ENCODE measurements at regions not wholly inside any gene's neighbourhood (a gene's known extent, or its start where the extent isn't known, plus 50 kb on each side); places are given as distances from the start of the nearest gene placed in this dataset.

DNA sequence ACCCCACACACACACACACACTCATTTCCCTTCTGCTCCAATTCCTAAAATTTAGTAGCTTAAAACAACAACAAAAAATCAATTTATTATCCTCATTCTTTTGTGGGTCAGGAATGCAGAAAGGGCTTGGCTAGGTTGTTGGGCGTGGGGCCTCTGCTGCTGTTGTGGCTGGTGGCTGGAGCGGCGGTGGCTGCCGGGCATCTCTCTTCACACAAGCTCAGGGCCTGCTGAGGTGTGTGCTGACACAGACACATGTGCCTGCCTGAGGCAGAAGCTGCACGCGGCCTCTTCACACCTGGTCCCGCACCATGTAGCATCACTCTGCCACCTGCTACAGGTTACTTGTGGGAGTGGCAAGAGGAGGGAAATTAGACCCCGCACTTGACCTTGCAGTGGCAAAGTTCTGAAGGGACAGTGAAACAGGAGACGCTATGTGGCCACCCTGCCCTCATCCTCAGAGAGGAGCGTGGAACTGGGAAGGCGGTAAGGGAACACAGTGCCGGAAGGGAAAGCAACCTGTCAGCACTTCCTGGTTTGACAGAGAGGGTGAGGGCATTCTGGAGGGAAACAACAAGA lies 64.0 kb upstream of the PRR20G start (continued):
- TF ChIP-seq, protein P1, sequence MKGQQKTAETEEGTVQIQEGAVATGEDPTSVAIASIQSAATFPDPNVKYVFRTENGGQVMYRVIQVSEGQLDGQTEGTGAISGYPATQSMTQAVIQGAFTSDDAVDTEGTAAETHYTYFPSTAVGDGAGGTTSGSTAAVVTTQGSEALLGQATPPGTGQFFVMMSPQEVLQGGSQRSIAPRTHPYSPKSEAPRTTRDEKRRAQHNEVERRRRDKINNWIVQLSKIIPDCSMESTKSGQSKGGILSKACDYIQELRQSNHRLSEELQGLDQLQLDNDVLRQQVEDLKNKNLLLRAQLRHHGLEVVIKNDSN (IDR thresholded peaks at IDR 0.05; ENCODE audit: borderline replicate concordance, low read depth), result no peak

DNA sequence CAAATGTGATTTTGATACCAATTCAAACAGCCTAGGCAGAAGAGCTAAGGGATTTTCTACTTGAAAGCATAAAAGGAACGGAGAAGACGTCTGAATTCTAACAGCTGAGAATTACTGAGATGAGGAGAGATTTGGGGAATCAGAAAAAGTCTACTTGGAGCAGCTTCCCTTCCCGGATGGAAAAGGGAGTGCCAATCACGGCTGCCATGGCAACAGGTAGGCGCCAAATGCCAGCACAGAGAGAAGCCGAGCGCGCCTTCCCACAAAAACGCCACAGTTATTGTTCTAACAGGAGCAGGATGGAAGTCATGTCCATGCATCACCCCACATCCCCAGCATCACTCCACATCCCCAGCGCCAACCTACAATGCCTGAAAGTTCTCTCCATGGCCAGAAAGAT lies 63.5 kb upstream of the PRR20G start:
- no peak overlapping the region for H3K4me3 ChIP-seq (ENCODE audit: low read depth in 2 of 2, low read length in 1 of 2)
- no peak for DNase-seq
- no peaks in the 10 kb centered on the region for H3K9me2 ChIP-seq
- H3K27me3 ChIP-seq (ENCODE audit: insufficient read depth), result no peaks in the 10 kb centered on the region; the same call in 1 of the 2 replicates
- no peak overlapping the region for H3K4me2 ChIP-seq
- H3K27ac ChIP-seq (ENCODE audit: low read depth in 2 of 2, low read length in 1 of 2), result no peak overlapping the region
- WGBS (ENCODE audit: low lambda C conversion rate), result 73% methylated on average over 10 of the region's 10 CpGs
- H4K20me1 ChIP-seq (ENCODE audit: insufficient read depth), result no peaks in the 10 kb centered on the region
- no peaks in the 10 kb centered on the region for H3K9me3 ChIP-seq
- POLR2A ChIA-PET, result interaction anchor here (1.2 kb wide), 1 partner anchor 23 kb away, joined by 3 read pairs; no protein-coding TSS in a partner anchor
- H3K79me2 ChIP-seq (ENCODE audit: insufficient read depth), result no peaks in the 10 kb centered on the region
- no peaks in the 10 kb centered on the region for H3F3A ChIP-seq (replicated peaks; ENCODE audit: insufficient read depth)
- CTCF ChIA-PET, result interaction anchor here (1.1 to 1.7 kb wide), 3 partner anchors 9 to 192 kb away, joined by 3 to 6 read pairs (median 4); no protein-coding TSS in a partner anchor
- H3K36me3 ChIP-seq (replicated peaks in 1 of 2; ENCODE audit: control insufficient read depth in 1 of 2, insufficient read depth in 2 of 2, low read length in 1 of 2), result no peaks in the 10 kb centered on the region
- no peak overlapping the region for H3K9ac ChIP-seq
- no peaks in the 10 kb centered on the region for H3K4me1 ChIP-seq (ENCODE audit: control insufficient read depth in 1 of 2, insufficient read depth in 2 of 2, low read depth in 1 of 2, low read length in 1 of 2)
- TF ChIP-seq TEAD4 (IDR thresholded peaks at IDR 0.05; ENCODE audit: borderline replicate concordance, insufficient read depth), result no peak
- TF ChIP-seq MEF2A (IDR thresholded peaks at IDR 0.05; ENCODE audit: borderline replicate concordance, low read depth), result no peak
- TF ChIP-seq FOSL2 (IDR thresholded peaks at IDR 0.05; ENCODE audit: borderline replicate concordance, low read depth), result no peak
- TF ChIP-seq RCOR1 (IDR thresholded peaks at IDR 0.05; ENCODE audit: low read length), result no peak
- no peak for TF ChIP-seq JUND (IDR thresholded peaks at IDR 0.05)
- TF ChIP-seq, protein P2, sequence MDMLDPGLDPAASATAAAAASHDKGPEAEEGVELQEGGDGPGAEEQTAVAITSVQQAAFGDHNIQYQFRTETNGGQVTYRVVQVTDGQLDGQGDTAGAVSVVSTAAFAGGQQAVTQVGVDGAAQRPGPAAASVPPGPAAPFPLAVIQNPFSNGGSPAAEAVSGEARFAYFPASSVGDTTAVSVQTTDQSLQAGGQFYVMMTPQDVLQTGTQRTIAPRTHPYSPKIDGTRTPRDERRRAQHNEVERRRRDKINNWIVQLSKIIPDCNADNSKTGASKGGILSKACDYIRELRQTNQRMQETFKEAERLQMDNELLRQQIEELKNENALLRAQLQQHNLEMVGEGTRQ (IDR thresholded peaks at IDR 0.05; ENCODE audit: borderline replicate concordance, low read depth, low read length), result no peak
- H2AFZ ChIP-seq (ENCODE audit: low read depth), result no peak overlapping the region

DNA sequence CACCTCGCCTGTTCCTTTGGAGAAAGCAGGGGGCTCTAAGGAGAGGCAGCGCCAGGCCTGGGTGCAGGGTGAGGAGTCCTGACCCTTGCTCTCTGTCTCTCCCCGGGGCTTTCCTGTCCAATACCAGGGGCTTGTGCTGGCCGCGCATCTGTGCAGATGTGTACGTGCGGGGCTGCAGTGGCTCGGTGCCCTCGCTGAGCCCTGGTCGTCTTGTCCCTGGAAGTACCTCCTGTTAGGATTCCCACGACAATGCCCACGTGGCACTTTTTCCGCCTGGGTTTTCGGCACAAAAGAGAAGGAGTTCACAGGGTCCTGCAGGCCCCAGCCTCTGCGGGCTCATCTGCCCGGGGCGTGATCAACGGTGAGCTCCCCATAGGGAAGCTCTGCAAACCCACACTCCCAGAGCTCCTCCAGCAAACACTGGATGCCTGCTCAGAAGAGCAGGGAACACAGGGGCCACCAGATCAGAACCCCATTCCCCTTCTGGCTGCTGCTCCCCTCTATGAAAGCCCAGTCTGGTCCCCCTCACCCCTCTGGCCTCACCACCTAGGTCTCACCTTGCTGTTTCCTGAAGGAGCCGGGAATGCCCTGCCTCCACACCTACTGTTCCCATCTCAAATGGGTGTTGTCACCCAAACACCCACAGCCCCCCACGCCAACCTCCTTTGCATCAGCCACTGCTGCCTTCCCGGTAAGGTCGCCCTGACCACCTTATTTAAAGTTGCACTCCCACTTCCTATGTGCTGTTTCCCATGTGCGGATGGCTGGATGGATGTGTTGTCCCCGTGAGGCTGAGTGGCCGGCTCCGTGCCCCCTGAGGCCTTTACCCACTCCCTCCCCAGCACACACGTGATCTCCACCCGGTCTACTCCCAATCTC lies 62.6 kb upstream of the PRR20G start:
- H3K4me3 ChIP-seq (ENCODE audit: low read depth in 2 of 2, low read length in 1 of 2), result no peak overlapping the region
- H4K20me1 ChIP-seq (ENCODE audit: insufficient read depth), result no peaks in the 10 kb centered on the region
- no peak overlapping the region for H3K9ac ChIP-seq
- no peak overlapping the region for H3K4me2 ChIP-seq
- H3K79me2 ChIP-seq (ENCODE audit: insufficient read depth), result no peaks in the 10 kb centered on the region
- no peaks in the 10 kb centered on the region; the same call in 1 of the 2 replicates for H3K27me3 ChIP-seq (ENCODE audit: insufficient read depth)
- no peak overlapping the region for H2AFZ ChIP-seq (ENCODE audit: low read depth)
- H3K27ac ChIP-seq (ENCODE audit: low read depth in 2 of 2, low read length in 1 of 2), result no peak overlapping the region
- DNase-seq, result no peak
- ChIA-PET CTCF (interaction anchor here (1.1 kb wide), 1 partner anchor 10 kb away, joined by 6 read pairs; no protein-coding TSS in a partner anchor), POLR2A (interaction anchor here (1.2 kb wide), 1 partner anchor 22 kb away, joined by 3 read pairs; no protein-coding TSS in a partner anchor)
- no peaks in the 10 kb centered on the region for H3K4me1 ChIP-seq (ENCODE audit: control insufficient read depth in 1 of 2, insufficient read depth in 2 of 2, low read depth in 1 of 2, low read length in 1 of 2)
- WGBS (ENCODE audit: low lambda C conversion rate), result 68% methylated on average over 19 of the region's 28 CpGs
- H3F3A ChIP-seq (replicated peaks; ENCODE audit: insufficient read depth), result no peaks in the 10 kb centered on the region
- TF ChIP-seq POLR2AphosphoS5 (IDR thresholded peaks at IDR 0.05; ENCODE audit: low read depth, low read length), result no peak
- no peak for TF ChIP-seq RFX5 (IDR thresholded peaks at IDR 0.05; ENCODE audit: low read length)
- no peak for TF ChIP-seq NRF1 (IDR thresholded peaks at IDR 0.05; ENCODE audit: low read depth, low read length)
- TF ChIP-seq FOSL2 (IDR thresholded peaks at IDR 0.05; ENCODE audit: borderline replicate concordance, low read depth), result no peak
- TF ChIP-seq, protein P3, sequence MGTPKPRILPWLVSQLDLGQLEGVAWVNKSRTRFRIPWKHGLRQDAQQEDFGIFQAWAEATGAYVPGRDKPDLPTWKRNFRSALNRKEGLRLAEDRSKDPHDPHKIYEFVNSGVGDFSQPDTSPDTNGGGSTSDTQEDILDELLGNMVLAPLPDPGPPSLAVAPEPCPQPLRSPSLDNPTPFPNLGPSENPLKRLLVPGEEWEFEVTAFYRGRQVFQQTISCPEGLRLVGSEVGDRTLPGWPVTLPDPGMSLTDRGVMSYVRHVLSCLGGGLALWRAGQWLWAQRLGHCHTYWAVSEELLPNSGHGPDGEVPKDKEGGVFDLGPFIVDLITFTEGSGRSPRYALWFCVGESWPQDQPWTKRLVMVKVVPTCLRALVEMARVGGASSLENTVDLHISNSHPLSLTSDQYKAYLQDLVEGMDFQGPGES (IDR thresholded peaks at IDR 0.05; ENCODE audit: low read depth, low read length), result no peak
- TF ChIP-seq, protein P4, sequence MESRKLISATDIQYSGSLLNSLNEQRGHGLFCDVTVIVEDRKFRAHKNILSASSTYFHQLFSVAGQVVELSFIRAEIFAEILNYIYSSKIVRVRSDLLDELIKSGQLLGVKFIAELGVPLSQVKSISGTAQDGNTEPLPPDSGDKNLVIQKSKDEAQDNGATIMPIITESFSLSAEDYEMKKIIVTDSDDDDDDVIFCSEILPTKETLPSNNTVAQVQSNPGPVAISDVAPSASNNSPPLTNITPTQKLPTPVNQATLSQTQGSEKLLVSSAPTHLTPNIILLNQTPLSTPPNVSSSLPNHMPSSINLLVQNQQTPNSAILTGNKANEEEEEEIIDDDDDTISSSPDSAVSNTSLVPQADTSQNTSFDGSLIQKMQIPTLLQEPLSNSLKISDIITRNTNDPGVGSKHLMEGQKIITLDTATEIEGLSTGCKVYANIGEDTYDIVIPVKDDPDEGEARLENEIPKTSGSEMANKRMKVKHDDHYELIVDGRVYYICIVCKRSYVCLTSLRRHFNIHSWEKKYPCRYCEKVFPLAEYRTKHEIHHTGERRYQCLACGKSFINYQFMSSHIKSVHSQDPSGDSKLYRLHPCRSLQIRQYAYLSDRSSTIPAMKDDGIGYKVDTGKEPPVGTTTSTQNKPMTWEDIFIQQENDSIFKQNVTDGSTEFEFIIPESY (IDR thresholded peaks at IDR 0.05; ENCODE audit: borderline replicate concordance, low read depth), result no peak
- TF ChIP-seq ELF1 (IDR thresholded peaks at IDR 0.05), result no peak
- TF ChIP-seq TAF1 (IDR thresholded peaks at IDR 0.05; ENCODE audit: borderline replicate concordance, low read depth, low read length), result no peak
- no peak for TF ChIP-seq EP300 (IDR thresholded peaks at IDR 0.05; ENCODE audit: borderline replicate concordance in 1 of 2, low read depth in 1 of 2, low read length in 1 of 2)
- TF ChIP-seq GABPA (IDR thresholded peaks at IDR 0.05; ENCODE audit: low read depth), result no peak
- H3K36me3 ChIP-seq (replicated peaks in 1 of 2; ENCODE audit: control insufficient read depth in 1 of 2, insufficient read depth in 2 of 2, low read length in 1 of 2), result no peaks in the 10 kb centered on the region
- H3K9me2 ChIP-seq, result no peaks in the 10 kb centered on the region
- H3K9me3 ChIP-seq, result no peaks in the 10 kb centered on the region

Data from SK-N-SH (cell line).